Fibroblast of lung (primary cell): ENCODE measurements at regions not wholly inside any gene's neighbourhood (a gene's known extent, or its start where the extent isn't known, plus 50 kb on each side); places are given as distances from the start of the nearest gene placed in this dataset.
A peak's percentile ranks its signal among the peaks of the same experiment; 100 is the strongest.

ENCODE experiments used
- DNase-seq, 2 donors: peaks; one replicate each; pipeline versions ENCODE4 v3.0.0 to v3.0.0-alpha.2; 2010; ENCODE audit warnings: low read depth in 2 of 2
- H2AFZ ChIP-seq: 2 replicates; pipeline ENCODE4 v1.5.1; 2012; ENCODE audit warnings: low read length, control low read depth, inconsistent platforms
- H3K27ac ChIP-seq: 2 replicates; pipeline ENCODE4 v1.5.1; 2011; ENCODE audit warnings: low read length, control low read depth; ENCODE audit not compliant: insufficient read depth
- H3K27me3 ChIP-seq: 2 replicates; pipeline ENCODE4 v1.5.1; 2011; ENCODE audit warnings: mild to moderate bottlenecking, low read length; ENCODE audit not compliant: control insufficient read depth, insufficient read depth
- H3K36me3 ChIP-seq: 2 replicates; pipeline ENCODE4 v1.5.1; 2011; ENCODE audit warnings: low read length; ENCODE audit not compliant: control insufficient read depth, insufficient read depth
- H3K4me1 ChIP-seq: 2 replicates; pipeline ENCODE4 v1.5.1; 2011; ENCODE audit warnings: low read length; ENCODE audit not compliant: control insufficient read depth, insufficient read depth; ENCODE audit errors: extremely low read depth
- H3K4me2 ChIP-seq: 2 replicates; pipeline ENCODE4 v1.5.1; 2011; ENCODE audit warnings: low read length, control low read depth; ENCODE audit not compliant: insufficient read depth; ENCODE audit errors: extremely low read depth
- H3K4me3 ChIP-seq, 4 experiments: fragments of 200-600 bp in 1 of 4; sonication (generic) in 1 of 4; replicated peaks in 1 of 4; 2 replicates each; pipeline ENCODE4 v1.5.1; 2011 to 2016; ENCODE audit warnings: low read length in 4 of 4, low read depth in 3 of 4, mild to moderate bottlenecking in 3 of 4, control low read depth in 2 of 4, inconsistent platforms in 1 of 4, mixed read lengths in 1 of 4; ENCODE audit not compliant: insufficient read depth in 1 of 4; ENCODE audit errors: control extremely low read depth in 1 of 4
- H3K79me2 ChIP-seq: 2 replicates; pipeline ENCODE4 v1.5.1; 2012; ENCODE audit warnings: mild to moderate bottlenecking, low read length, inconsistent platforms; ENCODE audit not compliant: control insufficient read depth, insufficient read depth
- H3K9ac ChIP-seq: 2 replicates; pipeline ENCODE4 v1.5.1; 2011; ENCODE audit warnings: mild to moderate bottlenecking, low read length, control low read depth; ENCODE audit not compliant: insufficient read depth
- H3K9me3 ChIP-seq: 2 replicates; pipeline ENCODE4 v1.5.1; 2012; ENCODE audit warnings: low read depth, low read length; ENCODE audit not compliant: control insufficient read depth, insufficient read depth
- H4K20me1 ChIP-seq: 2 replicates; pipeline ENCODE4 v1.5.1; 2011; ENCODE audit warnings: low read length; ENCODE audit not compliant: control insufficient read depth, insufficient read depth; ENCODE audit errors: extremely low read depth
- CTCF ChIP-seq, 2 donors: IDR thresholded peaks in 1 of 2; conservative IDR thresholded peaks in 1 of 2; 1 replicate in 1 of 2; 2 replicates in 1 of 2; pipeline ENCODE4 v1.5.1; 2011 to 2012; ENCODE audit warnings: low read length in 2 of 2, control low read depth in 1 of 2, inconsistent platforms in 1 of 2, low read depth in 1 of 2, mild to moderate bottlenecking in 1 of 2
- EZH2 ChIP-seq: IDR thresholded peaks from 2 replicates; pipeline ENCODE4 v1.5.1; 2012; ENCODE audit warnings: low read length, control low read depth, mild to moderate bottlenecking; ENCODE audit errors: missing control alignments

- H3K9ac ChIP-seq, result no peak overlapping the region
- no peaks in the 10 kb centered on the region for H3K4me1 ChIP-seq
- H3K27me3 ChIP-seq, result no peaks in the 10 kb centered on the region
- H3K4me3 ChIP-seq, result no peak overlapping the region
- H3K79me2 ChIP-seq, result no peaks in the 10 kb centered on the region
- no peaks in the 10 kb centered on the region for H3K36me3 ChIP-seq
- TF ChIP-seq EZH2 (no peak), CTCF (conservative IDR thresholded peaks at IDR 0.05 in 1 of 2, IDR thresholded peaks at IDR 0.05 in 1 of 2; ENCODE audit: low read depth in 1 of 2, low read length in 2 of 2) (no peak)
- DNase-seq, result no peak
- no peak overlapping the region for H3K27ac ChIP-seq
- no peak overlapping the region for H3K4me2 ChIP-seq
- H2AFZ ChIP-seq, result no peak overlapping the region
- H3K9me3 ChIP-seq, result no peaks in the 10 kb centered on the region
- H4K20me1 ChIP-seq, result no peaks in the 10 kb centered on the region
Observed at GRCh38 chr13:73748404-73748803, 385.8 kb downstream of the KLF12 start.

DNA sequence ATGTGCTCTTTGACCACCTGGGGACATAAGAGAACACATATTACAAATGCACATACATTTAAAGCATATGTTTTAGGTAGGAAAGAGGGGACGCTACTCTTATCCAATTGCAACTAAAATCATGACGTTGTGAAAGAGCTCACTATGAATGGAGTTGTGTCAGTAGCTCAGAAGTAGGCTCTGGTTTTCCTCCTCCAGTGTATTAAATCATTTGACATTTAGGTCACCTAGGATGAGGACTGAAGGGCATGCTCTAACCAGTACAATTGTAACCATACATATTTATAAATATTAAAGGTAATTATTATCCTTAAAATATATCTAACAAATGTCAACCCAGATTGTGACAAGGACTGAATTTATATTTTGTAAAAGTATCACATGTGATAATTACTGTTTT lies 389.0 kb downstream of the KLF12 start:
- Histone ChIP-seq H3K4me2 (no peak overlapping the region), H3K4me1 (no peaks in the 10 kb centered on the region), H4K20me1 (no peaks in the 10 kb centered on the region), H3K36me3 (no peaks in the 10 kb centered on the region), H3K4me3 (no peak overlapping the region), H3K79me2 (no peaks in the 10 kb centered on the region), H3K9ac (no peak overlapping the region), H2AFZ (no peak overlapping the region), H3K27me3 (no peaks in the 10 kb centered on the region), H3K27ac (no peak overlapping the region), H3K9me3 (no peaks in the 10 kb centered on the region)
- no peak for DNase-seq
- TF ChIP-seq EZH2 (no peak), CTCF (conservative IDR thresholded peaks at IDR 0.05 in 1 of 2, IDR thresholded peaks at IDR 0.05 in 1 of 2; ENCODE audit: low read depth in 1 of 2, low read length in 2 of 2) (no peak)

GRCh38 chr13:73742982-73743381 lies 391.2 kb downstream of the KLF12 start:
- Histone ChIP-seq H2AFZ (no peak overlapping the region), H3K4me3 (no peak overlapping the region), H4K20me1 (no peaks in the 10 kb centered on the region), H3K79me2 (no peaks in the 10 kb centered on the region), H3K4me1 (no peaks in the 10 kb centered on the region), H3K36me3 (no peaks in the 10 kb centered on the region), H3K9ac (no peak overlapping the region), H3K27ac (no peak overlapping the region), H3K4me2 (no peak overlapping the region), H3K9me3 (no peaks in the 10 kb centered on the region), H3K27me3 (no peaks in the 10 kb centered on the region)
- no peak for TF ChIP-seq CTCF (conservative IDR thresholded peaks at IDR 0.05 in 1 of 2, IDR thresholded peaks at IDR 0.05 in 1 of 2; ENCODE audit: low read depth in 1 of 2, low read length in 2 of 2)
- TF ChIP-seq EZH2, result no peak
- peak in 1 of 2 donors; percentile 39 for DNase-seq
